ENCODE measurements at regions not wholly inside any gene's neighbourhood (a gene's known extent, or its start where the extent isn't known, plus 50 kb on each side); places are given as distances from the start of the nearest gene placed in this dataset.

- TF ChIP-seq POLR2A (IDR thresholded peaks at IDR 0.05) = no peak
- TF ChIP-seq CTCF (IDR thresholded peaks at IDR 0.05) = no peak
Observed at GRCh38 chr13:78876915-78877549, 218.1 kb upstream of the OBI1 start.
